GM21619 (cell line): ENCODE measurements at regions not wholly inside any gene's neighbourhood (a gene's known extent, or its start where the extent isn't known, plus 50 kb on each side); places are given as distances from the start of the nearest gene placed in this dataset.

Experiments
- ATAC-seq: cut with Tn5 transposase; IDR thresholded peaks from one replicate; pipeline ENCODE4 v1.9.1; 2021; ENCODE audit not compliant: unreplicated experiment

DNA sequence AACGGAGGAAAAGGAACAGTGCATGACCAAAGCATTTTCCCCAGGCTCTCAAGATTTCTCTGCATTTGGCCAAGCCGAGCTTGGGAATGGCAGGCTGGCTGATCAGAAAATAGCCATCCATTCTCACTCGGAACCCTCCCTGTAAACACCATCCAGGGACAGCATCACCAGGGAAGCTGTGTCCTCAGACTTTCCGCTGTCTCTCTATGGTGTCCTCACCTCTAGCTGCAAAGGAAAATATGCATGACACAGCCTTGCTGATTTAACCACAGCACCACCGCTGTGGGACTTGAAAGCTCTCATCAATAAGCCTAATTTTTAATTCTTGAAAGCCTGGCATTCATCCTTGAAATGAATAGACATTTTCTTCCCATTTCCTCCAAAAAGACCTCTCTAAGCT lies 311.7 kb downstream of the EIPR1 start:
- no peak for ATAC-seq

DNA sequence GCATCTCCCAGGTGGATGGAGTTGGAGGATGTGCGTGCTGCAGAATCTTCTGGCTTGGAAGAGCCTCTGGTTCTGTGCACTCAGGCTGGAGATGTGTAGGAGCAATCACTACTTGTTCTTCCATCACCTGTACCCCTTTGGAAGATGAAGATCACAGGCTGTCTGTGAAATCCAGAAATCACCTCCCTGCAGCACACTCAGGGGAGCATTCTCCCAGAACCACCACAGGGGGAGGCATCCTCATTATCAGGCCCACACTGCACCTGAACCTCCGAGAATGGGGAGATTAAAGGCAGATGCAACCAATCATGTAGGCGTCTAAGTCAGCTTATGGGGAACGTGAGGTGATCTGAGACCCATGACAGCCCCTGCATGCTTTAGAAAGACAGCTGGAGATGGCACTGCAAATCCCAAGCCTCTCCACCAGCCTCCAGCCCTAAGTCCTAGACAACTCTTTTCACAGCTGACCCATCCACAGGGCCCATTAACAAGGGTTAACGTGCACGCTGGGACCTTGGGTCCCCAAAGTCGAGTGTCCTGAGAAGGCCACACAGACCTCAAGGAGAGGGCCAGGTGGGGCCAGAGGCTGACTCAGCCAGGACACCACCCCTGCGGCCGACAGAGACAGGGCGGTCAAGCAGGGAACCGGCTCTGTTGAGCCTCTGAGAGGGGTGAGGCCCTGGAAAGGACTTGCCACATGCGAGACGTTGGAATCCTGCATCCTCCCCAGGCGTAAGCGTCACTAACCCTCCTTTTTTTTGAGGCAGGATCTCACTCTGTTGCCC lies 314.9 kb downstream of the EIPR1 start:
- no peak for ATAC-seq

DNA sequence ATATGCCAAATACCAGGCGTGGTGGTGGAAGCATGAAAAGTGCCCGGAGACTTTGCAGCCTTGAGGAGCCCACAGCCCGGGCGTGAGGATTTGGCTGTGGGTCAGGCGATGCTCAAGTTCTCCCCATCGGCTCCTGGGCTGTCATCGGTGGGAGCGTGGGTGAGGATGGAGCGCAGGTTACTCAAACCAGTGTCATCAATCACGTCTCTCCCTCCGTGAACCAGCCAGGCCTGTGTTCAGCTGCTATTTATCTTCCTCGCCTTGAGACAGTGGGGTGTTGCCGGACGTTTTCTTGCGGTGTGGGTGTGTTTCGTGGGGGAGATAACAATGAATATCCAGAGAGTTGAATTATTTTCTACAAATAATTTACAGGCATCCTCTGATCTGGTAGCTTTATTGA lies 317.6 kb downstream of the EIPR1 start:
- ATAC-seq: no peak

DNA sequence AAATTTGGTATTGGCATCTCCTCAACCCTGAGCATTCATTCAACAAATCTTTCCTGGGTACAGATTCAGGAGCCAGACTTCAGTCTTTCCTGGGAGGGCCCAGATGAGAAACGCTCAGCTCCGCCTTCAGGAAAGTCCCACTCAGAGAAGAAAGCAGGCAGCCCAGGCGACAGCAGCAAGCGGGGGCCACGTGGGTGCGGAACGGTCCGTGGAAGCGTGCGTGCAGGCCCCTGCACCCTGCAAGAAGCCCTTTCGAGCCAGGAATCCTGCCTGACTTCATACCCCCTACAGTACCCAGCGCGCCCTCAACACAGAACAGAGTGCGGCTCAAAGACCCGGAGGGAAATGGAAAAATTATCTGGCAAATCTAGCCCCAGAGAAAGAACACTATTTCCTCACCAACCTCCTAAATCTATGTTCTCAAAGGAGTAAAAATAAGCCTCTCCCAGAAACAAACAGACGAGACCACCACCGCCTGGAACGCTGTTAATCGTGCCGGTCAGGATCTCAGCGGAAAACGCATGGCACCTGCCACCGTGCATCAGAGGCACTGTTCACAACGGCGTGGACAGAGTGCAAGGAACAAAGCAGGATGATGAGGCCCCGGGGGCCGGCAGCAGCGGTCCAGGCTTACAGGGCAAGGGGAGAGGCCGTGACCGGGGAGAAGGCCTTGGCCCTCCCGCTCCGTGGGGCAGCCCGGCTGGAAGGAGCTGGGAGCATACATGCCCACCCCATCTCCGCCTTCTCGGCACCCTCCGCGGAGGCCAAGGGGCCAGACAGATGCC lies 318.3 kb downstream of the EIPR1 start:
- ATAC-seq: no peak

DNA sequence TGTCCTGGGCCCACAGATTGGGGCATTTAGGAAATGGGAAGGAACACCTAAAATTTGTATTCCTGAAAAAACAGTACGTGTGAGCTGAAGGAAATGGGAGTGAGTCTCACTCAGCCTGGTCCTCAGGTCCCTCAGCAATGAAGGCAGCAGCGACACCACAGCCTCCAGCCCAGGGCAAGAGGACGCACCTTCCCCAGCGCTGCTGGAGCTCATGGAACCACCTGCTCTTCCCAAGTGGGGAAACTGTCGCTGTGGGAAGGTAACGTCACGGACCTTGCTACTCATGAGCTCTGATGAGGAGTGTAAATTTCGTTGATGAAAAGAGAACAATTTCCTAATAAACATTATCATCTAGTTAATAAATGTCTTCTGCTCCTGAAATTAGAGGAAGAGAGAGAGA lies 323.6 kb downstream of the EIPR1 start:
- no peak for ATAC-seq

DNA sequence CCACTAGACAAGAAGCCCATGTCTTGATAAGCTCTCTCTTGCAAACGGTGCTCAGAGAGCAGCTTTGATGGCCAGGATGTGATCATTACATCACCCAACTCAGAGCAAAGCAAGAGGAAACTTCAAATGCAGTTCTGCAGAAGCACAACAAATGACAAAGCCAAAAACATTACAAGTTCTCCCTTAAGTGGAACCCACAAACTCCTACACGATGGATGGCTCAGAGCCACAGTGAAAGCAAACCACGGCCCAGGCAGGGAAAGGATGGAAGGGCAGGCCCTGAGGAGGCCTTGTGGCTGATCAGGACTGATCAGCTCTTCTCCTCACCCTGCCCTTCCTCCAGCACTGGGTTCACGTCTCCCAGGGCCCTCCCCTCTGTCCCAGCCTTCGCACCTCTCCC lies 326.4 kb downstream of the EIPR1 start:
- no peak for ATAC-seq

DNA sequence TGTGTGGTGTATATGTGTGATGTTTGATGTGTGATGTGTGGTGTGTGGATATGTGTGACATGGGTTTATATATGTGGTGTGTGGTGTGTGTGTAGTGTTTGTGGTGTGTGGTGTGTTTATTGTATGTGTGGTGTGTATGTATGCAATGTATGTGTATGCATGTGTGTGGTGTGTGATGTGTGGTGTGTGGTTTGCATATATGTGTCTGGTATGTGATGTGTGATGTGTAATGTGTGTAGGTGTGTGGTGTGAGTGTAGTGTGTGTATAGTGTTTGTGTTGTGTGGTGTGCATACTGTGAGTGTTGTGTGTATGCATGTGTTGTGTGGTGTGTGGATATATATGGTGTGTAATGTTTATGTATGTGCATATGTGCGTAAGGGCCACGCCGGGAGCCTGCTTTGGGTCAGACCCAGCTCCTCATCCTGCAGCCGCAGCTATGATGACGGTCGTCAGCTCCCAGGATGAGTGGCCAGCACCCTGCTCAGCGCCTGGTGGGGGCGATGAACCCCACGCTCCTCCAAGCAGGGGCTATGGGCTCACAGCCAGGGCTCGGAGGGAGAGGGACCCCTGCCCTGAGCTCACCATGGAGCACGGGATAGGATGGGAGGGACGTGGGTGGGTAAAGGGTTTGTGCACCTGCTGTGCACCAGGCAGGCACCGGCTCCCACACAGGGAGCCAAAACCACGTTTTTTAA lies 331.3 kb downstream of the EIPR1 start:
- ATAC-seq: no peak

DNA sequence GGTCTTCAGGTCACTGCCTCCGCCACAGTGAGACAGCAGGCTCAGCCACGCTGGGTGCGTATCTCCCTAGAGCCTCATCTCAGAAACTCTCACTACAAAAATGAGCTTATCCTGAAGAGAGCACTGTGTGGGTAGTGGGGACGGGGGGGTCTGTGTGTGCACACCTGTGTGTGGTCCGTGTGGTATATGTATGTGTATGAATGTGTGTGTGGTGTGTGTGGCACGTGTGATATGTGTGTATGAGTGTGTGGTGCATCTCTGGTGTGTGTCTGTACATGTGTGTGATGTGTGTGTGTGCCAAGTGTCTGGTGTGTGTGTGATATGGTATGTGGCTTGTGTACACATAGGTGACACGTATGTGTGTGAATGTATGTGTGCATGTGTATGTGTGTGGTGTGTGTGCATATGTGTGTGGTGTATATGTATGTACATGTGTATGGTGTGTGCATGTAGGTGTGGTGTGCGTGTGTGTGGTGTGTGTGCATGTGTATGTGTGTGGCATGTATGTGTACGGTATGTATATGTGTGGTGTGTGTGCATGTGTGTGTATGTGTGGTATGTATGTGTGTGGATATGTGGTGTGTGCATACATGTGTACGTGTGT lies 332.2 kb downstream of the EIPR1 start:
- no peak for ATAC-seq

DNA sequence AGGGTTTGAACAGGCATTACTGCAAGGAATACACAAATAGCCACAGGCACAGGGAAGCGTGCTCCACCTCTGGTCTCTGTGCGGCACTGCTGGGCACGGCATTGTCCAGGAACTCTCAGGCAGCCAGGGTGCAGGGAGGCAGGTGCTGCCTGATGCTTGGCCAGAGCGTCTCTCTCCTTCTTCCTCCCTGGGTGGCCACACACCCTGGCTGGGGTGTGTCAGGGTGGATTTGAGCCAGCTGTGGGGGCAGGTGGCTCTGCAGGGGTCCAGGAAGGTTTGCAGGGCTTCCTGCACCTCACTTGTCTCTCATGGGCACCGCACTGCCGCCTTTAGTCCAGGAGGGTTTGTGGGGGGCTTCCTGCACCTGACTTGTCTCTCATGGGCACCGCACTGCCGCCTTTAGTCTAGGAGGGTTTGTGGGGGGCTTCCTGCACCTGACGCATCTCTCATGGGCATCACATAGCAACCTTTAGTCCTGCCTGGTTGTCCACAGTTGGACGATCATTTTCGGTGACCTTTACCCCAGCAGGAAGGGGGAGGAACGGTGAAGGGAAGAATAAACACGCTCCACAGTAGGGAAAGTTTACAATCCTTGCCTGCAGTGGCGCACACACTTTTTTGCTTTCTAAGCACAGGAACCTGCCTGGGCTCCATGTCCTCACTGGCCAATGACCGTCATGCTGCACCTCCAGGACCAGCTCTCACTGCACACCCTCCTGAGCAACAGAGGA lies 332.9 kb downstream of the EIPR1 start:
- ATAC-seq: no peak

DNA sequence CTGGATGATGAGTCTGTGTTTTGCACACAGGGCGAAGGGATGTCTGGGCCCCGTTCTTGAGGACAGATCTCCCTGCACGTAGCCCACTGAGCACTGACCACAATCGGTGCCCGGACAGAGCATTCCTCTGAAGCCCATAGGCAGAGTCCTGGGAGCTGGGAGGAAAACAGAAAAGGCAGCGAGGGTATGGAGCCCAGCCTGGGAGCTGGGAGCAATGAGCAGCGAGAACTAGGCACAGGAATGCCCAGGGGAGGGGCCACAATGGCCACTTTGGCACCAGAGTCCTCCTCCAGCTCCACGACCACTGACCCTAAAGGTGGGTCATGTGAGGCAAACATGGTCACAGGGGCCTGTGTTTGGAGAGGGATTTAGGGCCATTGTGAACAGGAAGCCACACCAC lies 333.9 kb downstream of the EIPR1 start:
- ATAC-seq: no peak

DNA sequence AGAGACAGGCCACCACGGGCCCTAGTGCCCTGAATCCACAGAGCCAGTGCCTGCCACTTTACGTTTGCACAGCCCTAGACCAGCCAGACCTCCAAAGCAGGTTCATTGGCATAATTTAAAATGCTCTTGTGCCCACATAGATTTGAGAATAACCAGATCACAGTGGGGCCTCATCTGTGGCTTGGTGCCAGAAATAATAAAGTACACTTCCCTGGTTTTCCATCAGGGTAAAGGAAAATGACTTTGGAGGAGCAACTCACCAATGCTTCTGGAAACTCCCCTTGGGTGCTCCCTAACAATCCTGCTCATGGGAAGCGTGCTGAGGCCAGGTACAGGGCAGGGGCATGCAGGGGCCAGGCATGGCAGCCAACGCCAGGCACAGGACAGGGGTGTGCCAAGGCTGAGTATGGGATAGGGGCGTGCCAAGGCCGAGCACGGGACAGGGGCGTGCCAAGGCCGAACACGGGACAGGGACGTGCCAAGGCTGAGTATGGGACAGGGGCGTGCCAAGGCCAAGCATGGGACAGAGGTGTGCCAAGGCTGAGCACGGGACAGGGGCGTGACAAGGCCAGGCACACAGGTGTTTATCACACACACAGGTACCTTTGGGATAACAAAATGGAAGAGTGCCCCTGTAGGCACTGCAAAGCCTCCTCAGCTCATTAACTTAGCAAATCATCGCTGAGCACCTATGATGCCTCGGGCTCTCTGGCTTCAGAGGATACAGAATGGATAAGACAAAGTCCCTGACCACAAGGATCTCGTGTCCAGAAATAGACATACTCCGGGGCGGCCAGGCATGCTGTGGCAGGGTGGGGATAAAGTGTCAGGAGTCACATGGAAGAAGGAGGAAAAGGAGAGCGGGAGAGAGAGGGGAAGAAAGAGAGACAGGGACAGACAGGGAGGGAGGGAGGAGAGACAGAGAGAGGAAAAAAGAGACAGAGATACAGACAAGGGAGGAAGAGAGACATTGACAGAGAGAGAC lies 334.7 kb downstream of the EIPR1 start:
- no peak for ATAC-seq

DNA sequence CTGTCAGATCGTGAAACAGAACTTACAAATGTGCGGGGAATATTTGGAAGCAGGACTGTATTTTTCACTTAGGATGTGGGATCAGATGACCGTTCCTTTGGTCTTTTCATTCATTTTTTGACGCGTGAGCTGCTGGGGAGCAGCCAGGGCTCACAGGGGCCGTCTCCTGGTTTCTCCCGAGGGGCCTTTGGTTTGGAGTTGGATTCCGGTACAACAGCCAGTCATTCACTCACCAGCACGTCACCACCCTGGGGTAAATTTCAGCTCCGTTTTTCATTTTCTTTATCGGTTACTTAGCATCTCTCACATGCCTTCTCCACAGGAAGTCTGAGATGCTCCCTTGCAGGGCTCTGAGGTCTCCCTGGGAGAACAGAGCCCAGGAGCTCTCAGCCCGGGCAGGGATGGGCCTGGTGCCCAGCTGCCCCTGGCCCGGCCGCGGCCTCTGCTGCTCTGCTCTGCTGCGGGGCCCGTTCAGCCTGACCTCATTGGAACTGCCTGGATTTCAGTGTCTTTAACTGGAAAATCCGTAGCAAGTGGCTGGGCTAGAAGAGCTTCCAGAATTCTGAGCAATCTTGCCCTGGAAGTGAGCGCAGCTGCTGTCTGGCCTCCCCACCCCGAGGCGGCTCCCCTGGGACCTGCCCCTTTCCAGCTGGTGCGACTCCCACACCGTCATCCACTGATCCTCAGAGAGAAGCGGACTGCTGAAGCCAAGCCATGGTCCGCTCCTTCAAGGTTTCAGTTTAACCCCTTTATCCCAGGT lies 335.6 kb downstream of the EIPR1 start:
- ATAC-seq: no peak

DNA sequence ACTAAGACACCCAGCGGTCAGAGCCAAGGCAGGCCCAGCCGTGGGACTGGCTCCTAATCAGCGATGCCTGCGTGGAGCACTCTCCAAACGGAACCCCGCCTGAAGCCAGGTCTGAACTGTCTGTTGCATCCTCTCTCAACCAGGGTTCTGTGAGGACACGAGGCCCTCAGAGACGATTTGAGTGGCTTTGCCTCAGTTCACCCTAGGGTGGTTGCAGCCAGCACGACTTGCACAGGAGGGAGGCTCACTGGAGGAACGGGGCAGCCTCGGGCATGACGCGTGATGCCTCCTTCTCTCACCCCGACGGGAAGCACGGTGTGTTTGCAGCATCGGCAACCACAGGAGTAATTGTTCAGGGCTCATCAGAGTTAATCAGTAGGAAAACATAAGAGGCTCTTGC lies 336.4 kb downstream of the EIPR1 start:
- ATAC-seq: no peak

DNA sequence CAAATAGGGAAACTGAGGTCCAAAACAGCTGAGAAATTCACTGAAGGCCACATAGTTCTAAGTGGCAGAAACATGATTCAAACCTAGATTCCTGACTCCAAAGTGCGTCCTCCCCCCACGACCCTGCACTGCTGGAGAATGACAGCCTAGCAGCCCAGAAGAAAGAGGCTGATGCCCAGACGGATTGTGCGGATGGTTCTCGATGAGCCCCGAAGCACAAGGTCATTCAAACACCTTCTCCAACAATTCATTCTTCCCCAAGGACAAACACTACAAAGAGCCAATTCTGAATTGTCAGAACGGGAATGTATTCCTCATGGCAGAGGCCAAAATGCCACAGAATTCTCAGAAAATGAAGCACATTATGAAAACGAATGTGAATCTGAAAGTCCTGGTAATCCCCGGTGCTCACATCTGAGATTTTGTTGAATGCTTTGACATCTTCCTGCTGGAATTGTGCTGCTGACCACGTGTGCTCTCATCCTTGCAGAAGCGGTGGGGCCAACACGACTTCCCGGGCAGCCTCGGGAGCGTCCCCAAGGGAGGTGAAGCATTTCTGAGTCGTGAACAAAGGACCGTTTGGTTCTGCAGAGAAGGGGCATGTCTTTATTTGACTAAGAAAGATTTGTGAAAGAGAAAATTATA lies 337.0 kb downstream of the EIPR1 start:
- ATAC-seq: no peak

DNA sequence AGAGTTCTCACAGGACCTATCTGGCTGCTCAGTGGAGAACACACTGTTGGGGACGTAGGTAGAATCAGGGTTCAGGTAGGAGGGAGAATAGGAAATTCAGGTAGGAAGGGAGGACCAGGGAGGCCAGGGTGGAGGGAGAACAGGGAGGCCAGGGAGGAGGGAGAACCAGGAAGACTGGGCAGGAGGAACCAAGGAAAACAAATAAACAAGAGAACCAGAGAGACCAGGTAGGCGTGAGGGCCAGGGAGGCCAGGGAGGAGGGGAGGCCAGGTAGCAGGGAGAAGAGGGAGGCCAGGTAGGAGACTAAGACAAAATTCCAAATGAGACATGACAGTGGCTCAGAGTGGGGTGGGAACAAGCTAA lies 337.6 kb downstream of the EIPR1 start:
- ATAC-seq: no peak

DNA sequence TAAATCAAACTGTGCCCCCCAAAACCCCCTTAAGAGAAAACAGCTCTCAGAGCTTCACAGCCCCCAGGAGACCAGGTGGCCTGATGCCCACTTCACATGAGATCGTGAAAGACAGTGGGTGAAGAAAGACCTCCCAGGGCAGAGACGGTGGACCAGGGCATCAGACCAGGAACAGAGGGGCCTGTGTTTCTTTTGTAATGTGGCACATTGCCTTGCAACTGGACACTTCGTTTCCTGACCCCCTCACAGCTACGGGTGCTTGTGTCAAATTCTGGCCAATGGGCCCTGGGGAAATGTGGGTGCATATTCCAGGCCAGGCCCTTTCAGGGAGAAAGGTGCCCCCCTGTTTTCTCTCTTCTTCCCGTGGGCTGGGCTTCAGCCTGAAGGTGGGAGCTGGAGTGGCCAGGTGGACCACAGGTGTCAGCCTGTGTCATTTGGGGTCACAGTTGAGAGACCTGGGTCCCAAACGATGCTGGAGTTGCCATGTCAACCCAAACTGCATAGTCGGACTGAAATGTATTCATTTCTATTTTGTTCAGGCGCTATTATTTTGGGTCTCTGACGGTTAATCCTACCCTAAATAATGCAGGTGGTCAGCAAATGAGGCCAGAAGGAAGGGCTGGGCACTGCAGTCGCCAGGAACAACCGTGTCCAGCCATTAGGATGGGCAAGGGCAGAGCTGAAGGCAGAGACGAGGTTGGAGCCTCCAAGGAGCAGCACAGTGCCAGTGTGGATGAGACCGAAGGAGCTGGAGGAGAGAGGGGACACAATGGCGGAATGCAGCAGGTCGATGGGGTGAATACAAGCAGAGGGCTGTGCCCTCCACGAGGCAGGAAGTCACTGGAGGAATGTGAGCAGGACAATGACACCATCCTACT lies 338.2 kb downstream of the EIPR1 start:
- ATAC-seq: no peak

DNA sequence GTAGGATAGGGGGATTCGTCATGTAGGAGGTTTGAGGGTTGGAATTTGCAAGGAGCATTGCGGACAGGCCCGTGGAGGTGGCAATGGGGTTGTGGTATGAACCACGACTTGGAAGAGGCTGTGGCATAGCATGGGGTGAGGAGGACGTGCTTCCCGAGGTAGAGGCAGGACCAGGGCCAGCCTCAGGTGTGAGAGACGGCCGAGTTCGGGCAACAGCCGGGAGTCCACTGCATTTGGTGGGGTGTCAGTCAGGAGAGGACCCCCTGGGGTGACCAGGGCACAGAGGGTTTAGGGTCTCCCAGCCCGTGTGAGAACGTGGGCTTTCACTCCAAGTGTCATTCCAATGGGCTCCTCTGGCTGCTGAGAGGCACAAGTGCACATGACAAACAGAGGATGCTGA lies 339.0 kb downstream of the EIPR1 start:
- no peak for ATAC-seq
